HL-60 (cell line): ENCODE measurements at regions not wholly inside any gene's neighbourhood (a gene's known extent, or its start where the extent isn't known, plus 50 kb on each side); places are given as distances from the start of the nearest gene placed in this dataset.

ENCODE experiments used
- POLR2AphosphoS5 ChIP-seq: IDR thresholded peaks from 2 replicates; pipeline ENCODE4 v1.6.1; 2012; ENCODE audit warnings: low read depth
- SPI1 ChIP-seq: IDR thresholded peaks from 2 replicates; pipeline ENCODE4 v1.6.1; 2012; ENCODE audit warnings: low read depth, mild to moderate bottlenecking, borderline replicate concordance
- TF ChIP-seq, protein P1 (sequence below): IDR thresholded peaks from one replicate; pipeline ENCODE4 v1.5.1; 2011; ENCODE audit warnings: low read length, control low read depth, inconsistent platforms; ENCODE audit not compliant: insufficient read depth
- TF ChIP-seq, protein P2 (sequence below): IDR thresholded peaks from 2 replicates; pipeline ENCODE4 v1.6.1; 2012; ENCODE audit warnings: low read depth; ENCODE audit not compliant: insufficient replicate concordance

DNA sequence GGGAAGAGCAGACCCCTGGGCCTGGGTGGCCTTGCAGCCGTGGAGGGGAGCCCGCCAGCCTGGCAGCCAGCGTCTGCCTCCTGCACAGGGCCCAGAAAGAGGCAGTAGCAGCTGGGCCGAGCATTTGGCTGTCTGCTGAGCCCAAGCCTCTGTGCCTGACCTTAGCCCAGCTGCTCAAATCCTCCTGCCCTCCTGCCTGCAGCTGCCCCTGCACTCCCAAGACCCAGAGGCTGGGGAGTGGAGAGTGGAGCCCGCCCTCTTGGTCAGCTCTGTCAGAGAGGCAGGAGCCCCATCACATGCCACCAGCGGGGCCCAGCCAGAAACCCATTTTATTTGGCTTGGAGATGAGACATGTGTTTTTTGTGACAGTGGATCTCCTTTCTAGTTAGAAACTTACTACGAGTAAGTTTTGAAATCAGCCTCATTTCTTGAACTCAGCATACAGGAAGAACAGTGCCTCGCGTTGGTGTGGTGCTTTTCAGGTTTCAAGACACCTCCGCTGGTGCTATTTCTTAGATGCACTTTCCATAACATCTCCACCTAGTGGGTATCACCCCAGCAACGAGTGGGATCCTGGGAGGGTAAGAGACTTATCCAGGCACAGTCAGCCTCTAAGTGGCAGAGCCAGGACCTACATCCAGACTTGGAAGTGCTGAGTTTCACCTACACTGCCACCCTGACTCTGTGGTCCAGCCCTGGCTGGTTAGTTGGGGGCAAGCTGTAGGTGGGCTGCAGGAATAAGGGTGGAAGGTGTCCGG lies 477.1 kb downstream of the RPS24 start:
- TF ChIP-seq, protein P1, sequence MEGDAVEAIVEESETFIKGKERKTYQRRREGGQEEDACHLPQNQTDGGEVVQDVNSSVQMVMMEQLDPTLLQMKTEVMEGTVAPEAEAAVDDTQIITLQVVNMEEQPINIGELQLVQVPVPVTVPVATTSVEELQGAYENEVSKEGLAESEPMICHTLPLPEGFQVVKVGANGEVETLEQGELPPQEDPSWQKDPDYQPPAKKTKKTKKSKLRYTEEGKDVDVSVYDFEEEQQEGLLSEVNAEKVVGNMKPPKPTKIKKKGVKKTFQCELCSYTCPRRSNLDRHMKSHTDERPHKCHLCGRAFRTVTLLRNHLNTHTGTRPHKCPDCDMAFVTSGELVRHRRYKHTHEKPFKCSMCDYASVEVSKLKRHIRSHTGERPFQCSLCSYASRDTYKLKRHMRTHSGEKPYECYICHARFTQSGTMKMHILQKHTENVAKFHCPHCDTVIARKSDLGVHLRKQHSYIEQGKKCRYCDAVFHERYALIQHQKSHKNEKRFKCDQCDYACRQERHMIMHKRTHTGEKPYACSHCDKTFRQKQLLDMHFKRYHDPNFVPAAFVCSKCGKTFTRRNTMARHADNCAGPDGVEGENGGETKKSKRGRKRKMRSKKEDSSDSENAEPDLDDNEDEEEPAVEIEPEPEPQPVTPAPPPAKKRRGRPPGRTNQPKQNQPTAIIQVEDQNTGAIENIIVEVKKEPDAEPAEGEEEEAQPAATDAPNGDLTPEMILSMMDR, result no peak
- TF ChIP-seq, protein P2, sequence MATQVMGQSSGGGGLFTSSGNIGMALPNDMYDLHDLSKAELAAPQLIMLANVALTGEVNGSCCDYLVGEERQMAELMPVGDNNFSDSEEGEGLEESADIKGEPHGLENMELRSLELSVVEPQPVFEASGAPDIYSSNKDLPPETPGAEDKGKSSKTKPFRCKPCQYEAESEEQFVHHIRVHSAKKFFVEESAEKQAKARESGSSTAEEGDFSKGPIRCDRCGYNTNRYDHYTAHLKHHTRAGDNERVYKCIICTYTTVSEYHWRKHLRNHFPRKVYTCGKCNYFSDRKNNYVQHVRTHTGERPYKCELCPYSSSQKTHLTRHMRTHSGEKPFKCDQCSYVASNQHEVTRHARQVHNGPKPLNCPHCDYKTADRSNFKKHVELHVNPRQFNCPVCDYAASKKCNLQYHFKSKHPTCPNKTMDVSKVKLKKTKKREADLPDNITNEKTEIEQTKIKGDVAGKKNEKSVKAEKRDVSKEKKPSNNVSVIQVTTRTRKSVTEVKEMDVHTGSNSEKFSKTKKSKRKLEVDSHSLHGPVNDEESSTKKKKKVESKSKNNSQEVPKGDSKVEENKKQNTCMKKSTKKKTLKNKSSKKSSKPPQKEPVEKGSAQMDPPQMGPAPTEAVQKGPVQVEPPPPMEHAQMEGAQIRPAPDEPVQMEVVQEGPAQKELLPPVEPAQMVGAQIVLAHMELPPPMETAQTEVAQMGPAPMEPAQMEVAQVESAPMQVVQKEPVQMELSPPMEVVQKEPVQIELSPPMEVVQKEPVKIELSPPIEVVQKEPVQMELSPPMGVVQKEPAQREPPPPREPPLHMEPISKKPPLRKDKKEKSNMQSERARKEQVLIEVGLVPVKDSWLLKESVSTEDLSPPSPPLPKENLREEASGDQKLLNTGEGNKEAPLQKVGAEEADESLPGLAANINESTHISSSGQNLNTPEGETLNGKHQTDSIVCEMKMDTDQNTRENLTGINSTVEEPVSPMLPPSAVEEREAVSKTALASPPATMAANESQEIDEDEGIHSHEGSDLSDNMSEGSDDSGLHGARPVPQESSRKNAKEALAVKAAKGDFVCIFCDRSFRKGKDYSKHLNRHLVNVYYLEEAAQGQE, result no peak
- TF ChIP-seq POLR2AphosphoS5 (no peak), SPI1 (no peak)
